ENCODE measurements at regions not wholly inside any gene's neighbourhood (a gene's known extent, or its start where the extent isn't known, plus 50 kb on each side); places are given as distances from the start of the nearest gene placed in this dataset.

- no peak for TF ChIP-seq EZH2 (IDR thresholded peaks at IDR 0.05; ENCODE audit: borderline replicate concordance, low read depth, low read length, poor library complexity, severe bottlenecking)
- TF ChIP-seq, protein P1, sequence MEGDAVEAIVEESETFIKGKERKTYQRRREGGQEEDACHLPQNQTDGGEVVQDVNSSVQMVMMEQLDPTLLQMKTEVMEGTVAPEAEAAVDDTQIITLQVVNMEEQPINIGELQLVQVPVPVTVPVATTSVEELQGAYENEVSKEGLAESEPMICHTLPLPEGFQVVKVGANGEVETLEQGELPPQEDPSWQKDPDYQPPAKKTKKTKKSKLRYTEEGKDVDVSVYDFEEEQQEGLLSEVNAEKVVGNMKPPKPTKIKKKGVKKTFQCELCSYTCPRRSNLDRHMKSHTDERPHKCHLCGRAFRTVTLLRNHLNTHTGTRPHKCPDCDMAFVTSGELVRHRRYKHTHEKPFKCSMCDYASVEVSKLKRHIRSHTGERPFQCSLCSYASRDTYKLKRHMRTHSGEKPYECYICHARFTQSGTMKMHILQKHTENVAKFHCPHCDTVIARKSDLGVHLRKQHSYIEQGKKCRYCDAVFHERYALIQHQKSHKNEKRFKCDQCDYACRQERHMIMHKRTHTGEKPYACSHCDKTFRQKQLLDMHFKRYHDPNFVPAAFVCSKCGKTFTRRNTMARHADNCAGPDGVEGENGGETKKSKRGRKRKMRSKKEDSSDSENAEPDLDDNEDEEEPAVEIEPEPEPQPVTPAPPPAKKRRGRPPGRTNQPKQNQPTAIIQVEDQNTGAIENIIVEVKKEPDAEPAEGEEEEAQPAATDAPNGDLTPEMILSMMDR (conservative IDR thresholded peaks at IDR 0.05; ENCODE audit: low read depth, low read length), result no peak
These were observed 396.2 kb downstream of the EPM2A start for GRCh38 chr6:145339089-145339488.
